IMR-90 (cell line): ENCODE measurements at regions not wholly inside any gene's neighbourhood (a gene's known extent, or its start where the extent isn't known, plus 50 kb on each side); places are given as distances from the start of the nearest gene placed in this dataset.

Experiments used
- CEBPB ChIP-seq: IDR thresholded peaks from 2 replicates; pipeline ENCODE4 v1.6.1; 2012; ENCODE audit warnings: low read depth, low read length, improper control_type of control experiment
- POLR2A ChIP-seq: IDR thresholded peaks from 2 replicates; pipeline ENCODE4 v1.6.1; 2012; ENCODE audit warnings: mild to moderate bottlenecking, low read depth, low read length
- RAD21 ChIP-seq: IDR thresholded peaks from 2 replicates; pipeline ENCODE4 v1.6.1; 2012; ENCODE audit warnings: low read length, improper control_type of control experiment
- TF ChIP-seq, protein P1 (sequence below): conservative IDR thresholded peaks from 2 replicates; pipeline ENCODE4 v1.5.1; 2012; ENCODE audit warnings: mild to moderate bottlenecking, low read depth, low read length, improper control_type of control experiment

DNA sequence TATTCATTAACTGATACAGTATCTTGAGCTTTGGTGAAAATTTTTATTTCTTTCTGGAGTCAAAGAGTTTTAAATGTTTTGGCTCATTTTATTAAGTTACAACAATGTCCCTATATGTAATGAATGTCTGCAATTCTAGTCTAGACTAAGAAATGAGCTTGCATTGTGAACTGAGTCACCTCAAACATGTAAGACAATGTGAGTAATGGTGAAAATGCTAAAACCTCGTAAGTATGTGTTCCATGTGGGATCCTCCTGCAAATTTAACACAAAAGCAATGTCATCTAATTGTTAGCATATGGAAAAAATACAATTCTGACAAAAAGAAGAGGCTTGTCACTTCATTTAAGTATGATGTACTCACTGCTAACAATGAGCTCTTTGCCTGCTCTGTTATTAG, 480.5 kb upstream of the FSTL5 start:
- TF ChIP-seq, protein P1, sequence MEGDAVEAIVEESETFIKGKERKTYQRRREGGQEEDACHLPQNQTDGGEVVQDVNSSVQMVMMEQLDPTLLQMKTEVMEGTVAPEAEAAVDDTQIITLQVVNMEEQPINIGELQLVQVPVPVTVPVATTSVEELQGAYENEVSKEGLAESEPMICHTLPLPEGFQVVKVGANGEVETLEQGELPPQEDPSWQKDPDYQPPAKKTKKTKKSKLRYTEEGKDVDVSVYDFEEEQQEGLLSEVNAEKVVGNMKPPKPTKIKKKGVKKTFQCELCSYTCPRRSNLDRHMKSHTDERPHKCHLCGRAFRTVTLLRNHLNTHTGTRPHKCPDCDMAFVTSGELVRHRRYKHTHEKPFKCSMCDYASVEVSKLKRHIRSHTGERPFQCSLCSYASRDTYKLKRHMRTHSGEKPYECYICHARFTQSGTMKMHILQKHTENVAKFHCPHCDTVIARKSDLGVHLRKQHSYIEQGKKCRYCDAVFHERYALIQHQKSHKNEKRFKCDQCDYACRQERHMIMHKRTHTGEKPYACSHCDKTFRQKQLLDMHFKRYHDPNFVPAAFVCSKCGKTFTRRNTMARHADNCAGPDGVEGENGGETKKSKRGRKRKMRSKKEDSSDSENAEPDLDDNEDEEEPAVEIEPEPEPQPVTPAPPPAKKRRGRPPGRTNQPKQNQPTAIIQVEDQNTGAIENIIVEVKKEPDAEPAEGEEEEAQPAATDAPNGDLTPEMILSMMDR = no peak
- TF ChIP-seq POLR2A = no peak
- TF ChIP-seq RAD21 = no peak
- TF ChIP-seq CEBPB = no peak
